GM12873 (cell line): ENCODE measurements at regions not wholly inside any gene's neighbourhood (a gene's known extent, or its start where the extent isn't known, plus 50 kb on each side); places are given as distances from the start of the nearest gene placed in this dataset.
A peak's percentile ranks its signal among the peaks of the same experiment; 100 is the strongest.

Source experiments
- TF ChIP-seq, protein P1 (sequence below): IDR thresholded peaks from 2 replicates; pipeline ENCODE4 v1.5.1; 2012; ENCODE audit warnings: low read depth, mild to moderate bottlenecking, moderate library complexity, low read length, control low read depth; ENCODE audit not compliant: insufficient read depth; ENCODE audit errors: missing control alignments

DNA sequence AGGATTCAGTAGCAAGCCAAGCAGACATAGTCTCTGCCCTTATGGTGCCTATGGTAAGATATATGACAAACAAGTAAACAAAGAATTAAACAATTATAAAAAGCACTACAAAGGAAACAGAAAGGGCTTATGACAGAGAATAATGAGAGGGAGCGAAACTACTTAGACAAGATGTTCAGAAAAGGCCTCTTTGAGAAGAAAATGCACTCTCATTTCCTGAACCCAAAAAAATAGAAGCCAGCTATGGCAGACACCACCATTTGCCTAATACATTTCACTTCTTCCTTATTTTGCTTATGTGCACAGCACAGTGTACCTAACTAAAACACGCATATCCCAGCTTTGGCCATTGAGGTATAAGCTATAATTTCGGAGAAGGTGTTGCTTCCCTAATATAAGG lies 465.5 kb upstream of the PPP2R3A start:
- TF ChIP-seq, protein P1, sequence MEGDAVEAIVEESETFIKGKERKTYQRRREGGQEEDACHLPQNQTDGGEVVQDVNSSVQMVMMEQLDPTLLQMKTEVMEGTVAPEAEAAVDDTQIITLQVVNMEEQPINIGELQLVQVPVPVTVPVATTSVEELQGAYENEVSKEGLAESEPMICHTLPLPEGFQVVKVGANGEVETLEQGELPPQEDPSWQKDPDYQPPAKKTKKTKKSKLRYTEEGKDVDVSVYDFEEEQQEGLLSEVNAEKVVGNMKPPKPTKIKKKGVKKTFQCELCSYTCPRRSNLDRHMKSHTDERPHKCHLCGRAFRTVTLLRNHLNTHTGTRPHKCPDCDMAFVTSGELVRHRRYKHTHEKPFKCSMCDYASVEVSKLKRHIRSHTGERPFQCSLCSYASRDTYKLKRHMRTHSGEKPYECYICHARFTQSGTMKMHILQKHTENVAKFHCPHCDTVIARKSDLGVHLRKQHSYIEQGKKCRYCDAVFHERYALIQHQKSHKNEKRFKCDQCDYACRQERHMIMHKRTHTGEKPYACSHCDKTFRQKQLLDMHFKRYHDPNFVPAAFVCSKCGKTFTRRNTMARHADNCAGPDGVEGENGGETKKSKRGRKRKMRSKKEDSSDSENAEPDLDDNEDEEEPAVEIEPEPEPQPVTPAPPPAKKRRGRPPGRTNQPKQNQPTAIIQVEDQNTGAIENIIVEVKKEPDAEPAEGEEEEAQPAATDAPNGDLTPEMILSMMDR, result no peak

DNA sequence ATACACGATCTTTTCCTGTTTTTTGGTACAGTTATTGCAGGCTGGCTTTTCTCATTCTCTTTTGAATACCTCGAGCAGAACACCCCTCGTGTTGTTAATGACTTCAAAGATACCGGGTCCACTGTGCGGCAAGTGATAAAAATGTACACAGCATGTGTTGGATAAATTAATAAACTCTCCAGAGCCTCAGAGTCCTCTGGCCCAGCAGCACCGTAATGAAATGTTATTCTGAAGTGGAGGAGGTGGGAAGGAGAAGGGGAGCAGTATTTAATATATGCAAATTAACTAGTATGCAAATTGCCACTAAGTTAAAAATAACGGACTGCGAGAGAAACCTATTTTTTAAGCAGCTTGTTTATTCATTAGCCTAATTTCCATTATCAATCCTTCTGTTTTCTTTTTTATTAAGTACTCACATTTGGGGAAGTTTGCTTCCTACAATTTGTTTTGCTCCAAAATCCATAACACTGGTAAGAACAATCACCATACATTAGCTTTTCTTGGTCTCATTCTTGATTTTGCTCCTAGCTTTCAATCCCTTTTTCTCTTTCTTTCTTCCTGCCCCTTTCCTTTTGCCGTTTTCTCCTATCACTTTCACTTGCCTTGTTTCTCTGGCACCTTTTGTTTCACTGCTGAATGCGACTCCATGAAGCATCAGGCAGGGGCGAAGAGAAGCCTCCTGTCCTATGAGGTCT lies 462.3 kb upstream of the PPP2R3A start:
- TF ChIP-seq, protein P1, result no peak

DNA sequence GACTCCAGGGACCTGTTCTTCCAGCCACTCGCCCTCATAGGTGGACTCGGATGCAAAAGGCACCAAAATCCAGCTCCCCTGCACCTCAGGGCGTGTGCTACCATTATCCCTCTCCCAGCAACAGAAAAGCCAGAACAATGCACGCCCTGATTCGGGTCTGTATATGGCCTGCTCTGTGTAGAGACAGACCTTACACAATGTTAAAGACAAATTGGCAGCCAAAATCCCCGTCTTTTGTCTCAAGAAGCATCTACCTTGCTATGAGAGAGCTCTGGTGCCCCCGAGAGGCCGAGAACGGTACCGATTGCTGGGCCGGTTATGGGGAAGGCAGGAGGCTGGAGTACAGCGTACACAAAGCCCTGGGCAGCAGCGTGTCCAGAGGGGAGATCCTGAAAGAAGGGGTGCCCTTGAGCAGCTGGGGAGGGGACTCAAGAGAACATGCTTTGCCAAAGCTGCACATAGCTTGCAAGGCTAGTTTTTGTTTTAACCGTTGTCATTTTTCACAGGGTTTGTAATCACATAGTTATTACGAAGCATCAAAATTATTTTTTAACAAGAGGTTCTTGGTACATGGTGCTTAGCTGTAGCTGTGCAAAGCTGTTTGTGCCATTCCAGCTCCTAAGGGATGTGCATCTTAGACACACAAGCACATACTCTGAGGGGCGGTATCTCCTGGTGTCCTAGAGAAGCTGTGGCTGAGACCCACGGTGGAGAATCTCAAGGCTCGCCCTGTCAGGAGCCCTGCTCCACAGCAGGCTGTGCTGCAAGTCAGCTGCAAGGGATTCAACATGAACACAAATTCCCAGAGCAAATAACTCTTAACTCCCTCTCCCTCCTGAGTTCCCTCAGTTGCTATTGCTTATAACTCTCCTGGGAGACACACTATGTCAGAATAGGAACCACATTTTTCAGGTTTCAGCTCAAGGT lies 461.5 kb upstream of the PPP2R3A start:
- TF ChIP-seq, protein P1, result peak; percentile 79

DNA sequence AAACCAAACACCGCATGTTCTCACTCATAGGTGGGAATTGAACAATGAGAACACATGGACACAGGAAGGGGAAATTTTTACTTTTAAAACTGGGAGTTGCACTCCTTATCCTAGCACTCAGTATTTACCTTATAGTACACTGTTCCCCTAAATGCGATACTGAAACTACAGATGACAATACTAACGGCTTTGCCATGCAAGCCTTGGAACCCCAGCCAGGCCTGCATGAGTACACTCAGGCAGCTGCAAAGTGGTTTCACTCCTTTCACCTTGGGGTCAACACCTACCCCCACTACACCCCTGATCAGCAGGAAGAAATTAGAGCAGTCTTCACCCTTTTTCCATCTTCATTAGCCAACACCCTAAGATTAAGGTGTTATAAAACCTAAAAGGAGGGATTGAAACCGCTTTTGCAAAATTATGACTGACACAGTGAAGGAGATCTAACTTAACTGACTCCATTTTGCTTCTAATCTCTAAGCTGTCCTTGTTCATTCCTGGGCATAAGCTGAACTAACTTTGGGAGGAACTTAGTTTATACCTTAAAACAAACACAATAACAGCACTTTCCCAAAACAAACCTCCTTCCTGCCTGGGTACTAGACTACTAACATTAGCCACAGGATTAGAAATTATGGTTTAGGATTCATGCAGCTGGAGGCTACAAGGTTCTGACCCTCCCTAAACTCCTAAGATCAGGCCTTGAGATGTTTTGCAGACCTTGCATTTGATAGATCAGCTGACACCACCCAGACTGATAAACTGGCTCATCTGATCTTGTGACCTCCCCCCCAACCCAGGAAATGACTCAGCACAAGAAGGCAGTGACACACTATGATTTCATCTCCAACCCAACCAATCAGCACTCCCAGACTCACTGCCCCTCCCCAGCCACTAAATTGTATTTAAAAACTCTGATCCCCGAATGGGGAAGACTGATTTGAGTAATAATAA lies 452.1 kb upstream of the PPP2R3A start:
- TF ChIP-seq, protein P1, result no peak

DNA sequence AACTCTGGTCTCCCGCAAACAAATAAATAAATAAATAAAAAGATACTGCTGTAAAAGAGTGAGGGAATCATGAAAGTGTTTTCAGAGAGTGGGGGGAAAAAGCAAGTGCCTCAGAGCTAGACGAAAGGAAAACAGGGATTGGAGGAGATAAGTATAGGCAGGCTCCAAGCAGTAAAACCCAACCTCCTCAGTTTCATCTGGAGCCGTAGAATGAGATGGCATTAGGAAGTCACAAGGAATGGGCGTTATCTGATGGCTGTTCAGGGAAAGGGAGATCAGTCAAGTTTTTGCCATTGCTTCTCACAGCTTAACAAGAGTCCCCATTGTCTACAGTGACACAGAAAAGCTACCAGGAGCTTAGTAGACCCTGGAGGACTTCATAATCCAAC lies 451.5 kb upstream of the PPP2R3A start:
- TF ChIP-seq, protein P1, result no peak

DNA sequence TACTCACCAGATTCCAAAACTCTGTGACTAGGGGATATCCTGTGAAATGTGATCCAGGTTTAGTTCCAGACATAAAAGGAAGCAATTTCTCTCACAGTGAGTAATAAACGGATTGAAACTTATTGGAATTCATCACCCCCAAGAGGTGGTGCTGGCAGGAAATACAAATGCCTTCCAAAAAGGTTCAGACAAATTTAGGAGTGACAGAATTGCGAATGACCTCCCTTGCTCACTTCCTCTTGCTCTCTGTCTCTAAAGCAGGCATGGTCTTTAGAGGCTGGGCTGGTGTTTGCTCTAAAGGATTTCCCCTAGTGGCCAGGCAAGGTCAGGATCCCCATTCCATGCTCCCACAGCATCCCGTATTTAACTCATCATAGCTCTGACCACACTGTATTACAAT lies 449.4 kb upstream of the PPP2R3A start:
- TF ChIP-seq, protein P1, result no peak
